Panc1 (cell line): ENCODE measurements at regions not wholly inside any gene's neighbourhood (a gene's known extent, or its start where the extent isn't known, plus 50 kb on each side); places are given as distances from the start of the nearest gene placed in this dataset.

Experiments
- POLR2AphosphoS5 ChIP-seq: IDR thresholded peaks from 2 replicates; pipeline ENCODE4 v1.6.1; 2012; ENCODE audit warnings: mild to moderate bottlenecking, low read depth, low read length, moderate library complexity
- TCF7L2 ChIP-seq: IDR thresholded peaks from 2 replicates; pipeline ENCODE4 v1.6.1; 2011; ENCODE audit warnings: mild to moderate bottlenecking, low read depth, low read length, inconsistent platforms
- TF ChIP-seq, protein P1 (sequence below): fragments of 450-650 bp; IDR thresholded peaks from 2 replicates; pipeline ENCODE4 v1.5.1; 2017; ENCODE audit warnings: mild to moderate bottlenecking
- TF ChIP-seq, protein P2 (sequence below), 2 experiments: IDR thresholded peaks; 2 replicates each; pipeline ENCODE4 v1.6.1; 2011 to 2012; ENCODE audit warnings: low read depth in 2 of 2, control low read depth in 1 of 2, low read length in 1 of 2, mild to moderate bottlenecking in 1 of 2, moderate library complexity in 1 of 2; ENCODE audit not compliant: insufficient read depth in 1 of 2

DNA sequence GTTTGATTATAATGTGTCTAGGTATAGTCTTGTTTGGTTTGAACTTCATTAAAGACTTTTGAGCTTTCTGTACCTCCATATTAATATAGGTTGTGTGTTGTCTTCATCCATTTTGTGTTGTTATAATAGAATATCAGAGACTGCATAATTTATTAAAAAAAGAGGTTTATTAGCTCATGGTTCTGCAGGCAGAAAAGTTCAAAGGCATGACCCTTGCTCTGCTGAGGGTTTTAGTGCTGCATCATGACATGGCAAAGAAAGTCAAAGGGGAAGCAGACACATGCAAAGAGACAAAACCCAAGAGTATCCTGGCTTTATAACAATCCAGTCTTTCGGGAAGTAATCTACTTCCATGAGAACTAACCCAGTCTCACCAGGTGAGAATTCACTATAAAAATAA lies 358.2 kb downstream of the EDEM1 start:
- TF ChIP-seq, protein P1, sequence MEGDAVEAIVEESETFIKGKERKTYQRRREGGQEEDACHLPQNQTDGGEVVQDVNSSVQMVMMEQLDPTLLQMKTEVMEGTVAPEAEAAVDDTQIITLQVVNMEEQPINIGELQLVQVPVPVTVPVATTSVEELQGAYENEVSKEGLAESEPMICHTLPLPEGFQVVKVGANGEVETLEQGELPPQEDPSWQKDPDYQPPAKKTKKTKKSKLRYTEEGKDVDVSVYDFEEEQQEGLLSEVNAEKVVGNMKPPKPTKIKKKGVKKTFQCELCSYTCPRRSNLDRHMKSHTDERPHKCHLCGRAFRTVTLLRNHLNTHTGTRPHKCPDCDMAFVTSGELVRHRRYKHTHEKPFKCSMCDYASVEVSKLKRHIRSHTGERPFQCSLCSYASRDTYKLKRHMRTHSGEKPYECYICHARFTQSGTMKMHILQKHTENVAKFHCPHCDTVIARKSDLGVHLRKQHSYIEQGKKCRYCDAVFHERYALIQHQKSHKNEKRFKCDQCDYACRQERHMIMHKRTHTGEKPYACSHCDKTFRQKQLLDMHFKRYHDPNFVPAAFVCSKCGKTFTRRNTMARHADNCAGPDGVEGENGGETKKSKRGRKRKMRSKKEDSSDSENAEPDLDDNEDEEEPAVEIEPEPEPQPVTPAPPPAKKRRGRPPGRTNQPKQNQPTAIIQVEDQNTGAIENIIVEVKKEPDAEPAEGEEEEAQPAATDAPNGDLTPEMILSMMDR = no peak
- TF ChIP-seq TCF7L2 (no peak), POLR2AphosphoS5 (no peak)
- TF ChIP-seq, protein P2, sequence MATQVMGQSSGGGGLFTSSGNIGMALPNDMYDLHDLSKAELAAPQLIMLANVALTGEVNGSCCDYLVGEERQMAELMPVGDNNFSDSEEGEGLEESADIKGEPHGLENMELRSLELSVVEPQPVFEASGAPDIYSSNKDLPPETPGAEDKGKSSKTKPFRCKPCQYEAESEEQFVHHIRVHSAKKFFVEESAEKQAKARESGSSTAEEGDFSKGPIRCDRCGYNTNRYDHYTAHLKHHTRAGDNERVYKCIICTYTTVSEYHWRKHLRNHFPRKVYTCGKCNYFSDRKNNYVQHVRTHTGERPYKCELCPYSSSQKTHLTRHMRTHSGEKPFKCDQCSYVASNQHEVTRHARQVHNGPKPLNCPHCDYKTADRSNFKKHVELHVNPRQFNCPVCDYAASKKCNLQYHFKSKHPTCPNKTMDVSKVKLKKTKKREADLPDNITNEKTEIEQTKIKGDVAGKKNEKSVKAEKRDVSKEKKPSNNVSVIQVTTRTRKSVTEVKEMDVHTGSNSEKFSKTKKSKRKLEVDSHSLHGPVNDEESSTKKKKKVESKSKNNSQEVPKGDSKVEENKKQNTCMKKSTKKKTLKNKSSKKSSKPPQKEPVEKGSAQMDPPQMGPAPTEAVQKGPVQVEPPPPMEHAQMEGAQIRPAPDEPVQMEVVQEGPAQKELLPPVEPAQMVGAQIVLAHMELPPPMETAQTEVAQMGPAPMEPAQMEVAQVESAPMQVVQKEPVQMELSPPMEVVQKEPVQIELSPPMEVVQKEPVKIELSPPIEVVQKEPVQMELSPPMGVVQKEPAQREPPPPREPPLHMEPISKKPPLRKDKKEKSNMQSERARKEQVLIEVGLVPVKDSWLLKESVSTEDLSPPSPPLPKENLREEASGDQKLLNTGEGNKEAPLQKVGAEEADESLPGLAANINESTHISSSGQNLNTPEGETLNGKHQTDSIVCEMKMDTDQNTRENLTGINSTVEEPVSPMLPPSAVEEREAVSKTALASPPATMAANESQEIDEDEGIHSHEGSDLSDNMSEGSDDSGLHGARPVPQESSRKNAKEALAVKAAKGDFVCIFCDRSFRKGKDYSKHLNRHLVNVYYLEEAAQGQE (IDR thresholded peaks at IDR 0.05; ENCODE audit: insufficient read depth in 1 of 2, low read depth in 2 of 2, low read length in 1 of 2) = no peak
